HL-60 (cell line): ENCODE measurements at regions not wholly inside any gene's neighbourhood (a gene's known extent, or its start where the extent isn't known, plus 50 kb on each side); places are given as distances from the start of the nearest gene placed in this dataset.

Source experiments
- DNase-seq, 2 experiments: peaks; one replicate each; pipeline ENCODE4 v3.0.0-alpha.2; 2010 to 2020; ENCODE audit warnings: low read depth in 1 of 2, low spot score in 1 of 2
- H3K27ac ChIP-seq: fragments of 250-450 bp; sonication (Bioruptor Pico); replicated peaks from 2 replicates; pipeline ENCODE4 v1.5.1; 2020; ENCODE audit warnings: mild to moderate bottlenecking, moderate library complexity
- H3K27me3 ChIP-seq: fragments of 250-450 bp; sonication (Bioruptor Pico); 2 replicates; pipeline ENCODE4 v1.5.1; 2021; ENCODE audit warnings: mild to moderate bottlenecking, moderate library complexity; ENCODE audit not compliant: insufficient read depth, poor library complexity, severe bottlenecking
- H3K4me3 ChIP-seq: replicated peaks from 2 replicates; pipeline ENCODE4 v1.5.1; 2011; ENCODE audit warnings: mild to moderate bottlenecking, control low read depth, low read length; ENCODE audit not compliant: insufficient read depth
- CTCF ChIP-seq: IDR thresholded peaks from one replicate; pipeline ENCODE4 v1.5.1; 2011; ENCODE audit warnings: low read length, control low read depth, inconsistent platforms; ENCODE audit not compliant: insufficient read depth
- GABPA ChIP-seq: IDR thresholded peaks from 2 replicates; pipeline ENCODE4 v1.6.1; 2012; ENCODE audit warnings: low read depth
- POLR2AphosphoS5 ChIP-seq: IDR thresholded peaks from 2 replicates; pipeline ENCODE4 v1.6.1; 2012; ENCODE audit warnings: low read depth
- SPI1 ChIP-seq: IDR thresholded peaks from 2 replicates; pipeline ENCODE4 v1.6.1; 2012; ENCODE audit warnings: low read depth, mild to moderate bottlenecking, borderline replicate concordance
- TF ChIP-seq, protein P1 (sequence below): IDR thresholded peaks from 2 replicates; pipeline ENCODE4 v1.6.1; 2012; ENCODE audit warnings: low read depth; ENCODE audit not compliant: insufficient replicate concordance

- no peaks in the 10 kb centered on the region for H3K27me3 ChIP-seq
- no peak overlapping the region for H3K4me3 ChIP-seq
- DNase-seq: no peak
- H3K27ac ChIP-seq: no peak overlapping the region
- TF ChIP-seq, protein P1, sequence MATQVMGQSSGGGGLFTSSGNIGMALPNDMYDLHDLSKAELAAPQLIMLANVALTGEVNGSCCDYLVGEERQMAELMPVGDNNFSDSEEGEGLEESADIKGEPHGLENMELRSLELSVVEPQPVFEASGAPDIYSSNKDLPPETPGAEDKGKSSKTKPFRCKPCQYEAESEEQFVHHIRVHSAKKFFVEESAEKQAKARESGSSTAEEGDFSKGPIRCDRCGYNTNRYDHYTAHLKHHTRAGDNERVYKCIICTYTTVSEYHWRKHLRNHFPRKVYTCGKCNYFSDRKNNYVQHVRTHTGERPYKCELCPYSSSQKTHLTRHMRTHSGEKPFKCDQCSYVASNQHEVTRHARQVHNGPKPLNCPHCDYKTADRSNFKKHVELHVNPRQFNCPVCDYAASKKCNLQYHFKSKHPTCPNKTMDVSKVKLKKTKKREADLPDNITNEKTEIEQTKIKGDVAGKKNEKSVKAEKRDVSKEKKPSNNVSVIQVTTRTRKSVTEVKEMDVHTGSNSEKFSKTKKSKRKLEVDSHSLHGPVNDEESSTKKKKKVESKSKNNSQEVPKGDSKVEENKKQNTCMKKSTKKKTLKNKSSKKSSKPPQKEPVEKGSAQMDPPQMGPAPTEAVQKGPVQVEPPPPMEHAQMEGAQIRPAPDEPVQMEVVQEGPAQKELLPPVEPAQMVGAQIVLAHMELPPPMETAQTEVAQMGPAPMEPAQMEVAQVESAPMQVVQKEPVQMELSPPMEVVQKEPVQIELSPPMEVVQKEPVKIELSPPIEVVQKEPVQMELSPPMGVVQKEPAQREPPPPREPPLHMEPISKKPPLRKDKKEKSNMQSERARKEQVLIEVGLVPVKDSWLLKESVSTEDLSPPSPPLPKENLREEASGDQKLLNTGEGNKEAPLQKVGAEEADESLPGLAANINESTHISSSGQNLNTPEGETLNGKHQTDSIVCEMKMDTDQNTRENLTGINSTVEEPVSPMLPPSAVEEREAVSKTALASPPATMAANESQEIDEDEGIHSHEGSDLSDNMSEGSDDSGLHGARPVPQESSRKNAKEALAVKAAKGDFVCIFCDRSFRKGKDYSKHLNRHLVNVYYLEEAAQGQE: no peak
- TF ChIP-seq CTCF (no peak), POLR2AphosphoS5 (no peak), SPI1 (no peak), GABPA (no peak)
Observed at GRCh38 chr6:114945392-114945791, 602.6 kb upstream of the HS3ST5 start.

DNA sequence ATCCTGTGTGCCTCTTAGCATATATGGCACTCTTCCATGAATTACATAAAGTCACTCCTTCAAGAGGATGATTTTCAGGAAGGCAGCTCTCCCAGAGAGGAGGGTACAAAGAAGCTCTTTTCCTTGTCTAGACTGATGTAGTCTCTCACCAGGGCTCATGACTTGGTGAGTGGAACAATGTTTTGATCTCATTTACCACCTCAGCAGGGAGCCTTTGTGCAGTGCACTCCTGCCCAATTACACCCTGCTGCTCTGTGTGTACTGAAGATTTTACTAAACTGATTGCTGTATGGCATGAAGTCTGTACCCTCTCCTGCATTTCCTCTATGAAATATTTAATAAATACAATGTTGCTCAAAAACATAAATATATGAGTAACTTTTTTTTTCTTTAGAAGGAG, 598.3 kb upstream of the HS3ST5 start:
- no peak for DNase-seq
- H3K4me3 ChIP-seq: no peak overlapping the region
- H3K27ac ChIP-seq: no peak overlapping the region
- H3K27me3 ChIP-seq: no peaks in the 10 kb centered on the region
- TF ChIP-seq SPI1 (no peak), CTCF (no peak), GABPA (no peak), POLR2AphosphoS5 (no peak)
- TF ChIP-seq, protein P1: no peak

- H3K27me3 ChIP-seq: no peaks in the 10 kb centered on the region
- H3K4me3 ChIP-seq: no peak overlapping the region
- TF ChIP-seq SPI1: no peak
- TF ChIP-seq GABPA: no peak
- no peak for TF ChIP-seq POLR2AphosphoS5
- TF ChIP-seq, protein P1: no peak
- no peak for TF ChIP-seq CTCF
- no peak overlapping the region for H3K27ac ChIP-seq
- no peak for DNase-seq
Observed at GRCh38 chr6:114940181-114940580, 597.4 kb upstream of the HS3ST5 start.
